Adipocyte (in vitro differentiated cells): ENCODE measurements at regions not wholly inside any gene's neighbourhood (a gene's known extent, or its start where the extent isn't known, plus 50 kb on each side); places are given as distances from the start of the nearest gene placed in this dataset.

Source experiments
- DNase-seq: peaks from one replicate; pipeline ENCODE4 v3.0.0-alpha.2; 2015; ENCODE audit warnings: low read depth
- H3K27me3 ChIP-seq: replicated peaks from 2 replicates; pipeline ENCODE4 v1.7.0; 2013; ENCODE audit warnings: mild to moderate bottlenecking, low read length, moderate library complexity; ENCODE audit not compliant: control insufficient read depth, insufficient read depth
- H3K36me3 ChIP-seq: 2 replicates; pipeline ENCODE4 v1.7.0; 2013; ENCODE audit warnings: low read length, mild to moderate bottlenecking, moderate library complexity; ENCODE audit not compliant: control insufficient read depth, insufficient read depth, severe bottlenecking
- H3K4me1 ChIP-seq: 2 replicates; pipeline ENCODE4 v1.7.0; 2013; ENCODE audit warnings: mild to moderate bottlenecking, low read length, moderate library complexity; ENCODE audit not compliant: control insufficient read depth, insufficient read depth
- H3K4me3 ChIP-seq: 2 replicates; pipeline ENCODE4 v1.7.0; 2013; ENCODE audit warnings: mild to moderate bottlenecking, low read length, moderate library complexity
- H3K9ac ChIP-seq: 2 replicates; pipeline ENCODE4 v1.7.0; 2013; ENCODE audit warnings: mild to moderate bottlenecking, low read length, moderate library complexity
- H3K9me3 ChIP-seq: 2 replicates; pipeline ENCODE4 v1.7.0; 2013; ENCODE audit warnings: mild to moderate bottlenecking, low read length, moderate library complexity; ENCODE audit not compliant: control insufficient read depth

DNA sequence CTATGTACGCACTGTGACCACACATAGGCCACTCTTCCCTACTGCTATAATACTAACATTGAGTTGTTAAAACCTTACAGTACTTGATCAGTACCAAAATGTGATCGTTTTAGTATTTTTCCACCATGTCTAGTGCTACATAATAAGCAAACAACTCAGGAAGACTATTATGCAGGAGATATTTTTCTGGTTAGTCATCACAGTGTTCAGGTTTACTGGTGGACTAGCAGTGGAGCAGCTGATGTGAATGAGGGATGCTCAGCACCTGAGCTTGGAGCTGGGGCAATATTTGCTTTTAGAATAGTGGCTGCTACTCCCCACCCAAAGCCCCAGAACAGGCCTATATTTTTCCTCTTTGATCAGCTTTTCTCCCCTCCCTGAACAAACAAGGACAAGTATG, 513.1 kb downstream of the KCNH5 start:
- no peaks in the 10 kb centered on the region for H3K4me1 ChIP-seq
- DNase-seq = no peak
- no peak overlapping the region for H3K9ac ChIP-seq
- H3K36me3 ChIP-seq = no peaks in the 10 kb centered on the region
- H3K27me3 ChIP-seq = no peaks in the 10 kb centered on the region
- no peak overlapping the region for H3K4me3 ChIP-seq
- no peaks in the 10 kb centered on the region for H3K9me3 ChIP-seq

DNA sequence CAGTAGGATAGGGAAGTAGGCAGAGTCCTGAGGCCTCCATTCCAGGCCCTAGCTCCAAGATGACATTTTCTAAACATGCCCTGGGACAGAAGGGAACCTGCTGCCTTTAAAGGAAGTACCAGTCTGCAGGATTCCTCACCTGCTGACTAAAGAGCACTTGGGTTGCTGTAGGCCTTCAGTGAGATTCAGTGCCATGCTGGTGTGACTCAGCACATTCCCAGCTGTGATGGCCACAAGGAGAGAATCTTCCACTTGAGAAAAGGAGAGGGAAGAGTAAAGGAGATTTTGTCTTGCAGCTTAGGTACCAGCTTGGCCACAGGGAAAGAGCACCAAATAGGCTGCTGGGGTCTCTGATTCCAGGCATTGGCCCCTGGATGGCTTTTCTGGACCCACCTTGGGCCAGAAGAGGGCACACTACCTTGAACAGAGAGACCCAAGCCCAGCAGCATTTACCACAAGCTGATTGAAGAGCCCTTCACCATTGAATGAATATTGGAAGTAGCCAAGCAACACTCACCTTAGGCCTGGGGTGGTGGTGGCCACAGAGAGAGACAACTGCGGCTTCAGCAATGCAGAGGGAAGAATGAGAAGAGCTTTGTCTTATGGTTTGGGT, 498.3 kb downstream of the KCNH5 start:
- no peaks in the 10 kb centered on the region for H3K4me1 ChIP-seq
- H3K4me3 ChIP-seq = no peak overlapping the region
- H3K27me3 ChIP-seq = no peaks in the 10 kb centered on the region
- no peak overlapping the region for H3K9ac ChIP-seq
- H3K36me3 ChIP-seq = no peaks in the 10 kb centered on the region
- peaks cover 13% of the 10 kb centered on the region for H3K9me3 ChIP-seq
- no peak for DNase-seq

DNA sequence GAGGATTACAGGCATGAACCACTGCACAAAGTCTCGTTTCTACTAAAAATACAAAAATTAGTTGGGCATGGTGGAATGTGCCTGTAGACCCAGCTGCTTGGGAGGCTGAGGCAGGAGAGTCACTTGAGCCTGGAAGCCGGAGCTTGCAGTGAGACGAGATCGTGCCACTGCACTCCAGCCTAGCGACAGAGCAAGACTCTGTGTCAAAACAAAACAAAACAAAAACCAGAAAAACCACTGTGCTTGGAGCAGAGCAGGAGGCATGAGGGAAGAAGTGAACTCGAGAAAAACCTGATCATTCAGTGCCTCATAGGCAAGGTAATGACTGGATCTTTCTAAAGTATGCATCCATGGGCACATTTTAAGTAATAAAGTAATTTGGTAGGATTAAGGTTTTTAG, 487.8 kb downstream of the KCNH5 start:
- Histone ChIP-seq H3K9ac (no peak overlapping the region), H3K9me3 (peaks cover 13% of the 10 kb centered on the region)
- no peak for DNase-seq

DNA sequence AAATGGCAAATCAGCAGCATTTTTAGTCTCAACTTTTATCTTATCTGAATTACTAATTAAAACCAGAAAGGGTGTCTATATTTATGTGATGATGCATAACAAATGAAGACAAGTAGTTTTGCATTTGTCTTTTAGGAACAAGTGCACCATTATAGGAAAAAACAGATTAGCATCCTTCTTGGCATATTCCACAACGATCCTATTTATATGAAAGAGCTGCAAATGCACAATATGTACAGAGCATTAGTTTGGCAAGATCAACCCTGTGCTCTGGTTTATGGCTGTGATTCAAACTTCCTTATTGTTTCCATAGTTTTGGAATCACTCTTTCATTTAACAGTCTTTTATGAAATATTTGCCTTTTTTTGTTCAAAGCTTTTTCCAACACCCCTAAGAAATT, 486.8 kb downstream of the KCNH5 start:
- no peak for DNase-seq
- H3K9ac ChIP-seq = no peak overlapping the region

More for the DNA sequence above, 487.8 kb downstream of the KCNH5 start:
- H3K4me1 ChIP-seq = no peaks in the 10 kb centered on the region
- H3K36me3 ChIP-seq = no peaks in the 10 kb centered on the region
- H3K27me3 ChIP-seq = no peaks in the 10 kb centered on the region
- no peak overlapping the region for H3K4me3 ChIP-seq

DNA sequence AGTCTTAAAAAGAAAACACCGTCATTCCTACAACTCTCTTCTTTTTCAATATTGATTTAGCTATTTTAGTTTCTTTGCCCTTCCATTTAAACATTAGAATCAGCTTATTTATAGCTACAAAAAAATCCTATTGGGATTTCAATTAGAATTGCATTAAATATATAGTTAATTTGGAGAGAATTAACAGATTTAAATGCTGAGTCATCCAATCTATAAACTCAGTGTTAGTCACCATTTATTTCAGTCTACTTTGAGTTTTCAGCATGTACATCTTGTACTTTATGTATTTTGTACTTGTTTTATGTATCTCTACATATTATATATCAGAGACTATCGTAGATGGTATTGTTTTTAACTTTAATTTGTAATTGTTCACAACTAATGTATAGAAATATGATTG, 460.0 kb downstream of the KCNH5 start:
- H3K9ac ChIP-seq = no peak overlapping the region
- H3K4me3 ChIP-seq = no peak overlapping the region
- H3K36me3 ChIP-seq = no peaks in the 10 kb centered on the region
- H3K27me3 ChIP-seq = no peaks in the 10 kb centered on the region
- no peaks in the 10 kb centered on the region for H3K4me1 ChIP-seq
- peaks cover 11% of the 10 kb centered on the region for H3K9me3 ChIP-seq
- no peak for DNase-seq

More for the DNA sequence above, 486.8 kb downstream of the KCNH5 start:
- Histone ChIP-seq H3K4me1 (no peaks in the 10 kb centered on the region), H3K4me3 (no peak overlapping the region), H3K9me3 (peaks cover 5% of the 10 kb centered on the region), H3K27me3 (no peaks in the 10 kb centered on the region), H3K36me3 (no peaks in the 10 kb centered on the region)

DNA sequence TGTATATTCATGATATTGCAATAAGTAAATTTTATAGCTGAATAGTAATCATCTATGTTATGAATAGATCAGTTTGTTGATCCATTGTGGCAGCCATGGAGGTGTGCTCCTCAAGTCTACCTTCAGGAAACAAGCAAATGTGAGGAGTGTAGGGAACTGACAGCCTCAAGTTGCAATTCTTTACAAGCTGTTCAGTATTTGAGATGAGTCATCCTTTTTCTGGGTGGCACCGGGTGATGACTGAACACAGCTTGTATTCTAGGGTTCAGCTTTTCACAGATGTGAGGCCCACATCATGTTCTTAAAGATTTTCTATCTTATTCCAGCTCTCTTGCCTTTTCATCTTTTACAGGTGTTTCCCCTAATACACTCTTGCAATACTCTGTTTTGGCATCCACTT, 452.4 kb downstream of the KCNH5 start:
- Histone ChIP-seq H3K36me3 (no peaks in the 10 kb centered on the region), H3K9ac (no peak overlapping the region), H3K9me3 (peaks cover 6% of the 10 kb centered on the region), H3K4me3 (no peak overlapping the region), H3K27me3 (no peaks in the 10 kb centered on the region), H3K4me1 (no peaks in the 10 kb centered on the region)
- peak; percentile 34 for DNase-seq

DNA sequence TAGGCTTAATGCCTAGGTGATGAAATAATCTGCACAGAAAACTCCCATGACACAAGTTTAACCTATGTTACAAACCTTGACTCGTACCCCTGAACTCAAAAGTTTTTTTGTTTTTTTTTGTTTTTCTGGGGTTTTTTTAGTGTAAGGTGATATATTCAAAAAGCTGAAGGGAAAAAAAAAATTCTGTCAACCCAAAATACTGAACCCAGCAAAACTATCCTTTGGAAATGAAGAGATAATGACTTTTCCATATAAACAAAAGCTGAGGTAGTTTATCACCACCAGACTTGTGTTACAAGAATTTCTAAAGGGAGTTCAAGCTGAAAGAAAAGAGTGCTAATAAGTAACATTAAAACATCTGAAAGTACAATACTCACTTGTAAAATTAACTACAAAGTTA, 448.1 kb downstream of the KCNH5 start:
- Histone ChIP-seq H3K27me3 (no peaks in the 10 kb centered on the region), H3K36me3 (no peaks in the 10 kb centered on the region), H3K4me1 (no peaks in the 10 kb centered on the region), H3K4me3 (no peak overlapping the region), H3K9me3 (peaks cover 6% of the 10 kb centered on the region), H3K9ac (no peak overlapping the region)
- no peak for DNase-seq

DNA sequence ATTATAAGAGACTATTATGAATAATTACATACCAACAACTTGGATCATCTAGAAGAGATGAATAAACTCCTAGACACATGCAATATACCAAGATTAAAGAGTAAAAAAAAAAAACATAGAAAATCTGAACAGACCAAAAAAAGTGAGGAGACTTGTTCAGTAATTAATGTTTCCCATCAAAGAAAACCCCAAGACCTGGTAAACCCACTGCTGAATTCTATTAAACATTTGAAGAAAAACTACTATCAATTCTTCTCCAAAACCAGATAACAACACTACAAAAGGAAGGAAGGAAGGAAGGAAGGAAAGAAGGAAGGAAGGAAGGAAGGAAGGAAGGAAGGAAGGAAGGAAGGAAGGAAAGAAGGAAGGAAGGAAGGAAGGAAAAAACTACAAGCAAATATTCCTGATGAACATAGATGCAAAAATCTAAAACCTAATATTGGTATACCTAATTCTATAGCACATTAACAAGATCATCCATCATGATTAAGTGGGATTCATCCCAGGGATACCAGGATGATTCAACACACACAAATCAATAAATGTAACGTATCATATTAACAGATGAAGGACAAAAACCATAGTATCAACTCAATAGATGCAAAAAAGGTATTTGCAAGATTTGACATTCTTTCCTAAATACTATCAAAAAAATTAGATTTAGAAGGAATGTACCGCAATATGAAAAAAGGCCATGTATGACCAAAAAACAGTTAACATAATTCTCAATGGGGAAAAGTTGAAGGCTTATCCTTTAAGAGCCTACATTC, 445.5 kb downstream of the KCNH5 start:
- H3K4me1 ChIP-seq = no peaks in the 10 kb centered on the region
- H3K9ac ChIP-seq = no peak overlapping the region
- no peak for DNase-seq
- H3K27me3 ChIP-seq = no peaks in the 10 kb centered on the region
- H3K4me3 ChIP-seq = no peak overlapping the region
- no peaks in the 10 kb centered on the region for H3K36me3 ChIP-seq
- H3K9me3 ChIP-seq = peaks cover 6% of the 10 kb centered on the region

DNA sequence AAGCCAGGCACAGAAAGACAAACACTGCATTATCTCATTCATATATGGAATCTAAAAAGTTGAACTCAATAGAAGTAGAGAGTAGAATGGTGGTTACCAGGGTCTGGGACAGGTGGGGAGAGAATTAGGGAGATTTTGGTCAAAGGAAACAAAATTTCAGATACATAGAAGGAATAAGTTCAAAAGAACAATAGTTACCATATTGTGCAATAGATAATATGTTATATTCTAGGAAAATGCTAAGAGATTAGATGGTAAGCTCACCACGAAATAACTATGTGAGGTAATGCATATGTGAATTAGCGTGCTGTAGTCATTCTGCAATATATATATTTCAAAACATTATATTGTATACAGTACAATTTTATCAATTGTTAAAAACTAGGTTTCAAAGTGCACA, 442.5 kb downstream of the KCNH5 start:
- Histone ChIP-seq H3K9me3 (no peaks in the 10 kb centered on the region), H3K9ac (no peak overlapping the region), H3K36me3 (no peaks in the 10 kb centered on the region), H3K4me3 (no peak overlapping the region), H3K4me1 (no peaks in the 10 kb centered on the region), H3K27me3 (no peaks in the 10 kb centered on the region)
- no peak for DNase-seq

DNA sequence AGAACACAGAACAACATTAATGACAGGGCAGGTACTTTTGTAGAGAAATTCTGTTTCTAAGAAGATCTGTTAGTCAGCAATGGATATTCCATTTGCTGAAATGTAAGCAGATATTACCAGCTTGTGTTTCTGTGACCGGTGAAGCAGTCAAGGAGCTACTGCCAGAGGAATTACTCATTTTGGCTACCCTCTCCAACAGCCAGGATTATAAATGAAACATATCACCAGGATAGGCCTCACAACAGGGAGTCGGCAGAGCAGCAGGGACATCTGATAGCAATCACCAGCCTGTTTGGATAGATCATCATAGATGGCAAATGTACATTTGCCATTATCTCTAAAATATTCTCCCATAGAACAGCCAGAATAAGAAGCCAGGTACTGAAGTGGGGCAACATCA, 440.7 kb downstream of the KCNH5 start:
- no peaks in the 10 kb centered on the region for H3K36me3 ChIP-seq
- no peak overlapping the region for H3K9ac ChIP-seq
- peaks cover 2% of the 10 kb centered on the region for H3K9me3 ChIP-seq
- no peaks in the 10 kb centered on the region for H3K27me3 ChIP-seq
- peak; percentile 20 for DNase-seq
- no peaks in the 10 kb centered on the region for H3K4me1 ChIP-seq
- no peak overlapping the region for H3K4me3 ChIP-seq

DNA sequence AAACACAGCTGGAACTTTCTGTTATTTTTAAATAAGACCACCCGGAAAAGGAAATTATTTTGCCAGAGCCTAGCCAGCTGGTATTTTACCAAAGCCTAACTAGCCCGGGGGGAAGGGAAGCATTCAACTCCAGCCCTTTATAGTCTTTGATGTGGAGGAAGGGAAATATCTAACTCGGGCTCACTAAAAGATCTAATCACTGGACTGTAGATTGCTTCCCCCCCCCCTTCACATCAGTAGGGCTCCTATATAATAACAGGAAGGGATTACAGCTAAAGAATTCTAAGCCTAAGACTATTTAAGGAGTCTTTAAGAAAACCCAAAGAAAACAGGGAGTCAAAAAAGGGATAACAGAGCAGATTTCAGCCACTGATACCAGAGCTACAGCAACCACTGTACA, 431.1 kb downstream of the KCNH5 start:
- H3K9ac ChIP-seq = no peak overlapping the region
- H3K36me3 ChIP-seq = no peaks in the 10 kb centered on the region
- H3K4me3 ChIP-seq = no peak overlapping the region
- peak; percentile 14 for DNase-seq
- H3K4me1 ChIP-seq = no peaks in the 10 kb centered on the region
- H3K9me3 ChIP-seq = no peaks in the 10 kb centered on the region
- H3K27me3 ChIP-seq = no peaks in the 10 kb centered on the region
